Activated B cell treated with CpG ODN at 0.5 μM for 24 hours (primary cell): ENCODE measurements at regions not wholly inside any gene's neighbourhood (a gene's known extent, or its start where the extent isn't known, plus 50 kb on each side); places are given as distances from the start of the nearest gene placed in this dataset.
"Not testable (repeated sequence)": the region's sequence is repeated elsewhere in the genome, so short reads cannot be mapped to it uniquely, and the experiment has no call there.

Source experiments
- ATAC-seq: fragments of 200-7000 bp; cut with Tn5 transposase; one replicate; pipeline ENCODE4 v1.10.0; 2021; ENCODE audit warnings: low read depth, mild to moderate bottlenecking, moderate library complexity
- CTCF ChIA-PET: fragments of 350-600 bp; sonication (Branson Sonifier 250); formaldehyde crosslinking; loops from one replicate; lab custom pipeline; 2021; ENCODE audit warnings: antibody characterized with exemption; lab: Charles Lee
- POLR2A ChIA-PET: fragments of 350-600 bp; sonication (Branson Sonifier 250); formaldehyde crosslinking; loops from one replicate; lab custom pipeline; 2021; ENCODE audit warnings: antibody characterized with exemption; lab: Charles Lee
- DNase-seq: peaks from one replicate; pipeline ENCODE4 v3.0.0; 2022
- H3K27ac Mint-ChIP-seq: one replicate; pipeline ENCODE4 v1.8.0; 2020; ENCODE audit warnings: mixed read lengths
- H3K27me3 Mint-ChIP-seq: one replicate; pipeline ENCODE4 v1.8.0; 2021; ENCODE audit warnings: mixed read lengths
- H3K36me3 Mint-ChIP-seq: one replicate; pipeline ENCODE4 v1.8.0; 2021; ENCODE audit warnings: low read depth, mixed read lengths
- H3K4me1 Mint-ChIP-seq: one replicate; pipeline ENCODE4 v1.8.0; 2021; ENCODE audit warnings: mixed read lengths
- H3K4me3 Mint-ChIP-seq: one replicate; pipeline ENCODE4 v1.8.0; 2020; ENCODE audit warnings: mild to moderate bottlenecking, mixed read lengths
- H3K9me3 Mint-ChIP-seq: one replicate; pipeline ENCODE4 v1.8.0; 2020; ENCODE audit warnings: mixed read lengths
- intact Hi-C: fragments of 100-400 bp; cut with micrococcal nuclease; formaldehyde crosslinking; loops from one replicate; pipeline ENCODE4 v1.15.1; 2024

- CTCF ChIA-PET, H3K4me1 Mint-ChIP-seq, POLR2A ChIA-PET, H3K9me3 Mint-ChIP-seq, H3K27me3 Mint-ChIP-seq, H3K36me3 Mint-ChIP-seq, ATAC-seq, H3K27ac Mint-ChIP-seq, intact Hi-C loops: not testable (repeated sequence)
- H3K4me3 Mint-ChIP-seq = peak overlapping the region; percentile 60
- DNase-seq = peak; percentile 13
Measured at GRCh38 chr9:61330342-61331092, 140.7 kb downstream of the SPATA31A7 start.

GRCh38 chr9:61356936-61357335 lies 167.1 kb downstream of the SPATA31A7 start:
- intact Hi-C loops, H3K36me3 Mint-ChIP-seq, ATAC-seq: not testable (repeated sequence)

GRCh38 chr9:61374390-61374789 lies 184.6 kb downstream of the SPATA31A7 start:
- ATAC-seq, intact Hi-C loops, H3K27ac Mint-ChIP-seq, H3K9me3 Mint-ChIP-seq, H3K4me1 Mint-ChIP-seq, H3K36me3 Mint-ChIP-seq, CTCF ChIA-PET, DNase-seq, H3K27me3 Mint-ChIP-seq, H3K4me3 Mint-ChIP-seq, POLR2A ChIA-PET: not testable (repeated sequence)

More at GRCh38 chr9:61356936-61357335, 167.1 kb downstream of the SPATA31A7 start:
- H3K9me3 Mint-ChIP-seq, H3K4me1 Mint-ChIP-seq, H3K4me3 Mint-ChIP-seq, H3K27me3 Mint-ChIP-seq, H3K27ac Mint-ChIP-seq, CTCF ChIA-PET, DNase-seq, POLR2A ChIA-PET: not testable (repeated sequence)

GRCh38 chr9:61376159-61376558 lies 186.3 kb downstream of the SPATA31A7 start:
- H3K36me3 Mint-ChIP-seq, CTCF ChIA-PET, POLR2A ChIA-PET, DNase-seq, H3K4me3 Mint-ChIP-seq, intact Hi-C loops, ATAC-seq, H3K9me3 Mint-ChIP-seq, H3K4me1 Mint-ChIP-seq, H3K27ac Mint-ChIP-seq, H3K27me3 Mint-ChIP-seq: not testable (repeated sequence)

- POLR2A ChIA-PET, CTCF ChIA-PET, H3K9me3 Mint-ChIP-seq, H3K36me3 Mint-ChIP-seq, H3K27me3 Mint-ChIP-seq, ATAC-seq, H3K4me3 Mint-ChIP-seq, H3K4me1 Mint-ChIP-seq, intact Hi-C loops, DNase-seq, H3K27ac Mint-ChIP-seq: not testable (repeated sequence)
Measured at GRCh38 chr9:61386035-61386815, 196.4 kb downstream of the SPATA31A7 start.

- H3K27ac Mint-ChIP-seq, DNase-seq, H3K36me3 Mint-ChIP-seq, CTCF ChIA-PET, H3K9me3 Mint-ChIP-seq, intact Hi-C loops, POLR2A ChIA-PET, H3K27me3 Mint-ChIP-seq, H3K4me3 Mint-ChIP-seq, H3K4me1 Mint-ChIP-seq, ATAC-seq: not testable (repeated sequence)
Measured at GRCh38 chr9:61386816-61387102, 196.9 kb downstream of the SPATA31A7 start.

- H3K9me3 Mint-ChIP-seq, POLR2A ChIA-PET, H3K27ac Mint-ChIP-seq, H3K4me3 Mint-ChIP-seq, CTCF ChIA-PET, intact Hi-C loops, ATAC-seq, H3K27me3 Mint-ChIP-seq, DNase-seq, H3K4me1 Mint-ChIP-seq, H3K36me3 Mint-ChIP-seq: not testable (repeated sequence)
Measured at GRCh38 chr9:61402692-61403091, 212.9 kb downstream of the SPATA31A7 start.

- CTCF ChIA-PET, H3K9me3 Mint-ChIP-seq, H3K27me3 Mint-ChIP-seq, H3K27ac Mint-ChIP-seq, H3K4me3 Mint-ChIP-seq, POLR2A ChIA-PET, ATAC-seq, H3K36me3 Mint-ChIP-seq, DNase-seq, H3K4me1 Mint-ChIP-seq, intact Hi-C loops: not testable (repeated sequence)
Measured at GRCh38 chr9:61411933-61412605, 222.2 kb downstream of the SPATA31A7 start.

GRCh38 chr9:61412738-61413137 lies 222.9 kb downstream of the SPATA31A7 start:
- H3K4me1 Mint-ChIP-seq, H3K27me3 Mint-ChIP-seq, H3K9me3 Mint-ChIP-seq, DNase-seq, CTCF ChIA-PET, H3K36me3 Mint-ChIP-seq, H3K27ac Mint-ChIP-seq, intact Hi-C loops, H3K4me3 Mint-ChIP-seq, ATAC-seq, POLR2A ChIA-PET: not testable (repeated sequence)

- ATAC-seq, H3K27me3 Mint-ChIP-seq, intact Hi-C loops, POLR2A ChIA-PET, H3K9me3 Mint-ChIP-seq, H3K27ac Mint-ChIP-seq, CTCF ChIA-PET, H3K4me1 Mint-ChIP-seq, H3K4me3 Mint-ChIP-seq, DNase-seq, H3K36me3 Mint-ChIP-seq: not testable (repeated sequence)
Measured at GRCh38 chr9:61418174-61418573, 228.3 kb downstream of the SPATA31A7 start.

- H3K27me3 Mint-ChIP-seq, ATAC-seq, H3K9me3 Mint-ChIP-seq, POLR2A ChIA-PET, intact Hi-C loops, H3K27ac Mint-ChIP-seq, H3K36me3 Mint-ChIP-seq, H3K4me1 Mint-ChIP-seq, CTCF ChIA-PET, DNase-seq, H3K4me3 Mint-ChIP-seq: not testable (repeated sequence)
Measured at GRCh38 chr9:61420267-61420958, 230.6 kb downstream of the SPATA31A7 start.
